HFF-Myc (cell line): ENCODE measurements at regions not wholly inside any gene's neighbourhood (a gene's known extent, or its start where the extent isn't known, plus 50 kb on each side); places are given as distances from the start of the nearest gene placed in this dataset.

Experiments used
- DNase-seq: peaks from one replicate; pipeline ENCODE4 v3.0.0-alpha.2; 2011; ENCODE audit warnings: low read depth; ENCODE audit errors: extremely low read depth
- H3K4me3 ChIP-seq: replicated peaks from 2 replicates; pipeline ENCODE4 v1.5.1; 2011; ENCODE audit warnings: low read depth, mild to moderate bottlenecking, control low read depth, low read length
- CTCF ChIP-seq: IDR thresholded peaks from 2 replicates; pipeline ENCODE4 v1.5.1; 2012; ENCODE audit warnings: mild to moderate bottlenecking, low read depth, low read length, control low read depth; ENCODE audit errors: missing control alignments

GRCh38 chrX:40320819-40321218, 223.1 kb upstream of the BCOR start:
- no peak for TF ChIP-seq CTCF
- DNase-seq = no peak
- H3K4me3 ChIP-seq = no peak overlapping the region

GRCh38 chrX:40318801-40319200, 221.0 kb upstream of the BCOR start:
- no peak for DNase-seq
- H3K4me3 ChIP-seq = no peak overlapping the region
- TF ChIP-seq CTCF = no peak

- H3K4me3 ChIP-seq = no peak overlapping the region
- no peak for TF ChIP-seq CTCF
- DNase-seq = no peak
Observed at GRCh38 chrX:40318076-40318475, 220.3 kb upstream of the BCOR start.

- H3K4me3 ChIP-seq = no peak overlapping the region
- TF ChIP-seq CTCF = no peak
- DNase-seq = no peak
Observed at GRCh38 chrX:40316502-40316901, 218.7 kb upstream of the BCOR start.

GRCh38 chrX:40314070-40314469, 216.3 kb upstream of the BCOR start:
- TF ChIP-seq CTCF = no peak
- no peak overlapping the region for H3K4me3 ChIP-seq
- DNase-seq = no peak

GRCh38 chrX:40313269-40313668, 215.5 kb upstream of the BCOR start:
- TF ChIP-seq CTCF = no peak
- H3K4me3 ChIP-seq = no peak overlapping the region
- DNase-seq = no peak

- H3K4me3 ChIP-seq = no peak overlapping the region
- no peak for TF ChIP-seq CTCF
- no peak for DNase-seq
Observed at GRCh38 chrX:40310447-40310846, 212.7 kb upstream of the BCOR start.
